ENCODE measurements at regions not wholly inside any gene's neighbourhood (a gene's known extent, or its start where the extent isn't known, plus 50 kb on each side); places are given as distances from the start of the nearest gene placed in this dataset.

- ChIA-PET CTCF (interaction anchor here (0.6 kb wide), 1 partner anchor 51 kb away, joined by 4 read pairs; no protein-coding TSS in a partner anchor), POLR2A (no interaction called here)
- no TSS peak for BruUV-seq (replicated peaks)
These were observed 80.3 kb downstream of the POU3F4 start for GRCh38 chrX:83588409-83588808.

GRCh38 chrX:83593634-83594294 lies 85.7 kb downstream of the POU3F4 start:
- no peaks in the 10 kb centered on the region for H3K4me1 ChIP-seq (ENCODE audit: control insufficient read depth, insufficient read depth, low read length)
- TF ChIP-seq CTCF (IDR thresholded peaks at IDR 0.05) (no peak), POLR2AphosphoS5 (IDR thresholded peaks at IDR 0.05; ENCODE audit: low read depth, low read length) (no peak), REST (IDR thresholded peaks at IDR 0.05; ENCODE audit: insufficient read depth in 1 of 2, low read depth in 2 of 2, low read length in 1 of 2) (no peak), SIN3A (IDR thresholded peaks at IDR 0.05; ENCODE audit: borderline replicate concordance, insufficient read depth, low read depth, low read length) (no peak), TCF7L2 (IDR thresholded peaks at IDR 0.05; ENCODE audit: low read depth, low read length) (no peak)
- H3K9me3 ChIP-seq (ENCODE audit: control insufficient read depth, insufficient read depth, low read depth, low read length), result no peaks in the 10 kb centered on the region
- intact Hi-C loops (cut with micrococcal nuclease; ENCODE audit: unreplicated experiment), result no loop called here
- POLR2A ChIA-PET, result no interaction called here
- in situ Hi-C loops (cut with HindIII; ENCODE audit: low pct_unique_long_range_greater_than_20kb, low sequenced_read_pairs), result no loop called here
- no peak overlapping the region for H3K4me3 ChIP-seq (ENCODE audit: low read depth in 2 of 2, low read length in 2 of 2)
- no peak for DNase-seq (ENCODE audit: low read depth, low spot score)
- ATAC-seq, result no peak
- no peaks in the 10 kb centered on the region for H3K36me3 ChIP-seq (ENCODE audit: control insufficient read depth, insufficient read depth, low read length)
- CTCF ChIA-PET, result no interaction called here
- H3K27me3 ChIP-seq (ENCODE audit: control insufficient read depth, insufficient read depth, low read length), result no peaks in the 10 kb centered on the region
- BruUV-seq (replicated peaks), result no TSS peak
- no peak overlapping the region for H3K27ac ChIP-seq (ENCODE audit: low read length)

More at GRCh38 chrX:83588409-83588808, 80.3 kb downstream of the POU3F4 start:
- intact Hi-C loops (cut with micrococcal nuclease; ENCODE audit: unreplicated experiment) (no loop called here), in situ Hi-C loops (cut with HindIII; ENCODE audit: low pct_unique_long_range_greater_than_20kb, low sequenced_read_pairs) (no loop called here)
- DNase-seq (ENCODE audit: low read depth, low spot score) (no peak), ATAC-seq (no peak)
- Histone ChIP-seq H3K9me3 (ENCODE audit: control insufficient read depth, insufficient read depth, low read depth, low read length) (no peaks in the 10 kb centered on the region), H3K27me3 (ENCODE audit: control insufficient read depth, insufficient read depth, low read length) (no peaks in the 10 kb centered on the region), H3K27ac (ENCODE audit: low read length) (no peak overlapping the region), H3K4me1 (ENCODE audit: control insufficient read depth, insufficient read depth, low read length) (no peaks in the 10 kb centered on the region), H3K4me3 (ENCODE audit: low read depth in 2 of 2, low read length in 2 of 2) (no peak overlapping the region), H3K36me3 (ENCODE audit: control insufficient read depth, insufficient read depth, low read length) (no peaks in the 10 kb centered on the region)
- TF ChIP-seq TCF7L2 (IDR thresholded peaks at IDR 0.05; ENCODE audit: low read depth, low read length), result no peak
- TF ChIP-seq POLR2AphosphoS5 (IDR thresholded peaks at IDR 0.05; ENCODE audit: low read depth, low read length), result no peak
- no peak for TF ChIP-seq REST (IDR thresholded peaks at IDR 0.05; ENCODE audit: insufficient read depth in 1 of 2, low read depth in 2 of 2, low read length in 1 of 2)
- TF ChIP-seq SIN3A (IDR thresholded peaks at IDR 0.05; ENCODE audit: borderline replicate concordance, insufficient read depth, low read depth, low read length), result no peak
- TF ChIP-seq CTCF (IDR thresholded peaks at IDR 0.05), result no peak
